Activated effector memory CD4-positive, alpha-beta T cell treated with anti-CD3 and anti-CD28 coated beads, Interleukin-2, amount 50 U/mL, for 16 hours (primary cell): ENCODE measurements at regions not wholly inside any gene's neighbourhood (a gene's known extent, or its start where the extent isn't known, plus 50 kb on each side); places are given as distances from the start of the nearest gene placed in this dataset.

Experiments
- DNase-seq: peaks from one replicate; pipeline ENCODE4 v3.0.0-alpha.2; 2020

GRCh38 chr1:200245473-200245872, 164.4 kb downstream of the ZNF281 start:
- DNase-seq, result no peak

- no peak for DNase-seq
Measured at GRCh38 chr1:200243042-200243437, 166.8 kb downstream of the ZNF281 start.

GRCh38 chr1:200242110-200243041, 167.5 kb downstream of the ZNF281 start:
- DNase-seq, result no peak

- no peak for DNase-seq
Measured at GRCh38 chr1:200240656-200241055, 169.2 kb downstream of the ZNF281 start.

- DNase-seq, result no peak
Measured at GRCh38 chr1:200238311-200238710, 171.5 kb downstream of the ZNF281 start.

DNA sequence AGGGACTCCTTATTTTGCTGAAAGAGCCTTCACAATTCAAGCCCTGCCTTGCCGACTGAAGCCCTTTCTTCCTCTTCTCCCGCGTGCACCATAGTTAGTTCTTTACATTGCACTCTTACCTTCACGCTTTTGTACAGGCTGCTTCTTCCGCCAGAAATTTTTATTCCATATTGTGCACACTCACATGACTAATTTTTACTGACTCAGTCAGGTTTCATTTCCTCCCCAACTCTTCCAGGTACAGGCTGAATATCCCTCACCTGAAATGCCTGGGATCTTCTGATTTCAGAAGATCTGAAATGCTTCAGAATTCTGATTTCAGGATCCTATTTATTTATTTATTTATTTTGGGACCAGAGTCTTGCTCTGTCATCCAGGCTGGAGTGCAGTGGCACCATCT, 172.8 kb downstream of the ZNF281 start:
- no peak for DNase-seq

GRCh38 chr1:200234938-200235337, 174.9 kb downstream of the ZNF281 start:
- no peak for DNase-seq

DNA sequence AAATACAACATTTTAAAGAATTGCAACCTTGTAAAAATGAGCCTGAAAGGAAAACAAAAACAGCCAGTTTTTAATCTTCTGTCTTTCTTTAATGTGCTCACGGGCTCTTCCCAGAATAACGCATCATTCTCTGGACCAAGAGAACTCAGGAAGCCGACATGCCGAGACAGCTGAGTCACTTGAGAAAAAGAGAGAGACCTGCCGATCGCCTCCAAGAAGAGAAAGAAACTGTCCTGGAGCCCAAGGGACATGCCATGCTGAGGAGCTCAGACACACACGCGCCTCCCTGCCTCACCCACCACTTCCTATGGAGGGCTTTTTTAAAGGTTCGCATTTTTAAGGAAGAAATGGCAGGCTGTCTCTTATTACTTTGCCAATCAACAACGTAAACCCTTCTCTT, 176.4 kb downstream of the ZNF281 start:
- DNase-seq, result no peak

GRCh38 chr1:200231787-200232231, 178.0 kb downstream of the ZNF281 start:
- DNase-seq, result no peak

DNA sequence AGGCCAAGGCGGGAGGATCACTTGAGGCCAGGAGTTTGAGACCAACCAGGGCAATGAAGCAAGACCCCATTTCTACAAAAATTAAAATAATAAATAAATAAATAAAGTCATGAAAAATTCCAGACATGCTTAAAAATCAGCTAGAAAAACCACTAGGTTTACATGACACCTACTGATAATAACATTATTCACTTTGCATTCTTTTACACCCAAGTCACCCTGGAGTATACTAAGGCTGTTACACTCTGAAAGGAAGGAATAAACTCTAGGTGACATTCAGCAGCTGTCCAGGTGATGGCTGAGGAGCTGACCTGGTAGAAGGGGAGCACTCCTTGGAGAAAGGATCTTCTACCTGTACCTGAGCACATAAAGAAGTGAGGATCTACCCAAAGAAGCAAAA, 179.2 kb downstream of the ZNF281 start:
- DNase-seq, result no peak

DNA sequence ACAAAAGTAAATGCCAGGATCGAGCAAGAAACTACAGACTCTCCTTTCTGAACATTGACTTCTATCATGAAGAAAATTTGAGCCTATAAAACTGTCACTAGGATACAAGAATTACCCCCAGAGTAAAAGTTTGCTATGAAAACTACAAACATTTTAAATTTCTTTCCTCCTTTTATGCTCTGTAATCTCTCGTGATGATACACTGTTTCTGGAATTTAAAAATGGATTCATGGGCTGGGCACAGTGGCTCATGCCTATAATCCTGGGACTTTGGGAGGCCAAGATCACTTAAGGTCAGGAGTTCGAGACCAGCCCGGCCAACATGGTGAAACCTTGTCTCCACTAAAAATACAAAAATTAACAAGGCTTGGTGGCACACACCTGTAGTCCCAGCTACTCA, 181.3 kb downstream of the ZNF281 start:
- DNase-seq, result no peak

GRCh38 chr1:200228081-200228480, 181.8 kb downstream of the ZNF281 start:
- no peak for DNase-seq
